ENCODE measurements at regions not wholly inside any gene's neighbourhood (a gene's known extent, or its start where the extent isn't known, plus 50 kb on each side); places are given as distances from the start of the nearest gene placed in this dataset.

GRCh38 chr5:104126980-104127379 lies 564.4 kb upstream of the NUDT12 start:
- Histone ChIP-seq H3K9me3 (no peaks in the 10 kb centered on the region), H3K27me3 (no peaks in the 10 kb centered on the region), H3K36me3 (no peaks in the 10 kb centered on the region), H3K4me1 (no peaks in the 10 kb centered on the region), H3K27ac (no peak overlapping the region), H3K4me3 (no peak overlapping the region)
- intact Hi-C loops (cut with DNase I; ENCODE audit: low total_unique reads) (no loop called here), in situ Hi-C loops (cut with MboI; ENCODE audit: low sequenced_read_pairs in 4 of 4) (no loop called here)
- ATAC-seq (no peak), DNase-seq (no peak)
- no peak for TF ChIP-seq CTCF (IDR thresholded peaks at IDR 0.05 in 4 of 5, conservative IDR thresholded peaks at IDR 0.05 in 1 of 5)
- no peak for TF ChIP-seq POLR2A (IDR thresholded peaks at IDR 0.05)

GRCh38 chr5:104119529-104119928 lies 556.9 kb upstream of the NUDT12 start:
- no peak for TF ChIP-seq CTCF (IDR thresholded peaks at IDR 0.05 in 4 of 5, conservative IDR thresholded peaks at IDR 0.05 in 1 of 5)
- no peak for TF ChIP-seq POLR2A (IDR thresholded peaks at IDR 0.05)
- Histone ChIP-seq H3K9me3 (no peaks in the 10 kb centered on the region), H3K27me3 (no peaks in the 10 kb centered on the region), H3K4me3 (no peak overlapping the region), H3K27ac (no peak overlapping the region), H3K4me1 (no peaks in the 10 kb centered on the region), H3K36me3 (no peaks in the 10 kb centered on the region)
- ATAC-seq (no peak), DNase-seq (no peak)
- in situ Hi-C loops (cut with MboI; ENCODE audit: low sequenced_read_pairs in 4 of 4): no loop called here
- intact Hi-C loops (cut with DNase I; ENCODE audit: low total_unique reads): no loop called here

- ATAC-seq: no peak
- TF ChIP-seq POLR2A (IDR thresholded peaks at IDR 0.05) (no peak), CTCF (IDR thresholded peaks at IDR 0.05 in 4 of 5, conservative IDR thresholded peaks at IDR 0.05 in 1 of 5) (no peak)
Observed at GRCh38 chr5:104111632-104112031, 549.0 kb upstream of the NUDT12 start.

GRCh38 chr5:104096451-104096850 lies 533.9 kb upstream of the NUDT12 start:
- DNase-seq (no peak), ATAC-seq (no peak)
- intact Hi-C loops (cut with DNase I; ENCODE audit: low total_unique reads): no loop called here
- no peaks in the 10 kb centered on the region for H3K36me3 ChIP-seq
- H3K27ac ChIP-seq: no peak overlapping the region
- no peaks in the 10 kb centered on the region for H3K27me3 ChIP-seq
- no peaks in the 10 kb centered on the region for H3K4me1 ChIP-seq
- H3K9me3 ChIP-seq: no peaks in the 10 kb centered on the region
- no peak overlapping the region for H3K4me3 ChIP-seq
- in situ Hi-C loops (cut with MboI; ENCODE audit: low sequenced_read_pairs in 4 of 4): no loop called here
- no peak for TF ChIP-seq POLR2A (IDR thresholded peaks at IDR 0.05)
- TF ChIP-seq CTCF (IDR thresholded peaks at IDR 0.05 in 4 of 5, conservative IDR thresholded peaks at IDR 0.05 in 1 of 5): no peak

More at GRCh38 chr5:104111632-104112031, 549.0 kb upstream of the NUDT12 start:
- Histone ChIP-seq H3K27me3 (no peaks in the 10 kb centered on the region), H3K4me1 (no peaks in the 10 kb centered on the region), H3K9me3 (no peaks in the 10 kb centered on the region), H3K27ac (no peak overlapping the region), H3K36me3 (no peaks in the 10 kb centered on the region), H3K4me3 (no peak overlapping the region)
- intact Hi-C loops (cut with DNase I; ENCODE audit: low total_unique reads): no loop called here
- in situ Hi-C loops (cut with MboI; ENCODE audit: low sequenced_read_pairs in 4 of 4): no loop called here
- no peak for DNase-seq

- H3K27ac ChIP-seq: no peak overlapping the region
- no peak overlapping the region for H3K4me3 ChIP-seq
- H3K36me3 ChIP-seq: no peaks in the 10 kb centered on the region
- TF ChIP-seq POLR2A (IDR thresholded peaks at IDR 0.05): no peak
- no peak for TF ChIP-seq CTCF (IDR thresholded peaks at IDR 0.05 in 4 of 5, conservative IDR thresholded peaks at IDR 0.05 in 1 of 5)
- ATAC-seq: no peak
- no peak for DNase-seq
- no peaks in the 10 kb centered on the region for H3K4me1 ChIP-seq
- in situ Hi-C loops (cut with MboI; ENCODE audit: low sequenced_read_pairs in 4 of 4): no loop called here
- no peaks in the 10 kb centered on the region for H3K27me3 ChIP-seq
- H3K9me3 ChIP-seq: no peaks in the 10 kb centered on the region
- intact Hi-C loops (cut with DNase I; ENCODE audit: low total_unique reads): no loop called here
Observed at GRCh38 chr5:104095527-104095926, 532.9 kb upstream of the NUDT12 start.
